BLaER1 (cell line): ENCODE measurements at regions not wholly inside any gene's neighbourhood (a gene's known extent, or its start where the extent isn't known, plus 50 kb on each side); places are given as distances from the start of the nearest gene placed in this dataset.

Experiments
- H3K27ac ChIP-seq: shearing (Covaris generic); formaldehyde crosslinking; 2 replicates; pipeline ENCODE4 v1.8.1; 2022
- H3K27me3 ChIP-seq: shearing (Covaris generic); formaldehyde crosslinking; 2 replicates; pipeline ENCODE4 v1.8.1; 2022
- H3K36me3 ChIP-seq: shearing (Covaris generic); formaldehyde crosslinking; 2 replicates; pipeline ENCODE4 v1.8.1; 2022
- H3K4me1 ChIP-seq: shearing (Covaris generic); formaldehyde crosslinking; 2 replicates; pipeline ENCODE4 v1.8.1; 2022
- H3K4me2 ChIP-seq: shearing (Covaris generic); formaldehyde crosslinking; 2 replicates; pipeline ENCODE4 v1.8.1; 2022
- H3K4me3 ChIP-seq: shearing (Covaris generic); formaldehyde crosslinking; 2 replicates; pipeline ENCODE4 v1.8.1; 2022
- H3K9ac ChIP-seq: shearing (Covaris generic); formaldehyde crosslinking; 2 replicates; pipeline ENCODE4 v1.8.1; 2022
- H3K9me3 ChIP-seq: shearing (Covaris generic); formaldehyde crosslinking; 2 replicates; pipeline ENCODE4 v1.8.1; 2022
- H4K20me1 ChIP-seq: shearing (Covaris generic); formaldehyde crosslinking; 2 replicates; pipeline ENCODE4 v1.8.1; 2022
- Cebpa-rat ChIP-seq: shearing (Covaris generic); IDR thresholded peaks from 2 replicates; pipeline ENCODE4 v1.8.1; 2022

- Histone ChIP-seq H3K4me2 (no peak overlapping the region), H3K36me3 (no peaks in the 10 kb centered on the region), H3K9ac (no peak overlapping the region), H3K4me3 (no peak overlapping the region), H4K20me1 (no peaks in the 10 kb centered on the region), H3K27ac (no peak overlapping the region), H3K9me3 (0 out of 2 replicates have a peak, but pooled peaks cover 5% of the 10 kb centered on the region), H3K27me3 (0 out of 2 replicates have a peak, but pooled peaks cover 7% of the 10 kb centered on the region), H3K4me1 (peaks cover 42% of the 10 kb centered on the region)
- TF ChIP-seq Cebpa-rat = no peak
These were observed 246.6 kb upstream of the AJAP1 start for GRCh38 chr1:4407851-4408250.

GRCh38 chr1:4408380-4408779, 246.0 kb upstream of the AJAP1 start:
- no peak overlapping the region; the same call in 1 of the 2 replicates for H3K4me2 ChIP-seq
- no peak overlapping the region for H3K9ac ChIP-seq
- H3K9me3 ChIP-seq = 0 out of 2 replicates have a peak, but pooled peaks cover 5% of the 10 kb centered on the region
- H4K20me1 ChIP-seq = no peaks in the 10 kb centered on the region
- TF ChIP-seq Cebpa-rat = no peak
- peaks cover 42% of the 10 kb centered on the region for H3K4me1 ChIP-seq
- H3K27ac ChIP-seq = no peak overlapping the region
- H3K27me3 ChIP-seq = 0 out of 2 replicates have a peak, but pooled peaks cover 7% of the 10 kb centered on the region
- H3K36me3 ChIP-seq = no peaks in the 10 kb centered on the region
- no peak overlapping the region for H3K4me3 ChIP-seq

GRCh38 chr1:4411862-4412261, 242.5 kb upstream of the AJAP1 start:
- H3K9ac ChIP-seq = no peak overlapping the region
- no peak overlapping the region for H3K4me2 ChIP-seq
- no peaks in the 10 kb centered on the region for H3K36me3 ChIP-seq
- no peaks in the 10 kb centered on the region; the same call in 1 of the 2 replicates for H3K27me3 ChIP-seq
- no peak for TF ChIP-seq Cebpa-rat
- H4K20me1 ChIP-seq = no peaks in the 10 kb centered on the region
- peaks cover 32% of the 10 kb centered on the region for H3K4me1 ChIP-seq
- peaks cover 15% of the 10 kb centered on the region; the same call in 1 of the 2 replicates for H3K9me3 ChIP-seq
- no peak overlapping the region for H3K4me3 ChIP-seq
- no peak overlapping the region for H3K27ac ChIP-seq

- H3K36me3 ChIP-seq = no peaks in the 10 kb centered on the region; the same call in 1 of the 2 replicates
- H3K4me2 ChIP-seq = no peak overlapping the region
- H3K27me3 ChIP-seq = no peaks in the 10 kb centered on the region; the same call in 1 of the 2 replicates
- H3K4me1 ChIP-seq = peaks cover under 1% of the 10 kb centered on the region
- H3K9ac ChIP-seq = no peak overlapping the region
- no peak for TF ChIP-seq Cebpa-rat
- peaks cover 38% of the 10 kb centered on the region for H3K9me3 ChIP-seq
- H3K27ac ChIP-seq = no peak overlapping the region
- no peak overlapping the region for H3K4me3 ChIP-seq
- no peaks in the 10 kb centered on the region for H4K20me1 ChIP-seq
These were observed 238.9 kb upstream of the AJAP1 start for GRCh38 chr1:4415476-4415875.

- no peak overlapping the region for H3K4me3 ChIP-seq
- no peak overlapping the region for H3K27ac ChIP-seq
- H3K36me3 ChIP-seq = no peaks in the 10 kb centered on the region; the same call in 1 of the 2 replicates
- peaks cover 42% of the 10 kb centered on the region for H3K9me3 ChIP-seq
- H3K4me2 ChIP-seq = no peak overlapping the region
- H3K4me1 ChIP-seq = peaks cover 8% of the 10 kb centered on the region
- no peak for TF ChIP-seq Cebpa-rat
- H3K9ac ChIP-seq = no peak overlapping the region
- no peaks in the 10 kb centered on the region for H4K20me1 ChIP-seq
- H3K27me3 ChIP-seq = no peaks in the 10 kb centered on the region; the same call in 1 of the 2 replicates
These were observed 238.2 kb upstream of the AJAP1 start for GRCh38 chr1:4416189-4416588.

- Histone ChIP-seq H3K27ac (no peak overlapping the region), H3K4me2 (no peak overlapping the region), H3K9ac (no peak overlapping the region), H3K9me3 (peaks cover 38% of the 10 kb centered on the region), H3K36me3 (no peaks in the 10 kb centered on the region; the same call in 1 of the 2 replicates), H3K4me1 (peaks cover 26% of the 10 kb centered on the region), H4K20me1 (no peaks in the 10 kb centered on the region), H3K4me3 (no peak overlapping the region), H3K27me3 (no peaks in the 10 kb centered on the region; the same call in 1 of the 2 replicates)
- TF ChIP-seq Cebpa-rat = no peak
These were observed 236.4 kb upstream of the AJAP1 start for GRCh38 chr1:4418021-4418420.

GRCh38 chr1:4421986-4422385, 232.4 kb upstream of the AJAP1 start:
- Histone ChIP-seq H3K27ac (peak overlapping the region; percentile 74), H3K9me3 (peaks cover 27% of the 10 kb centered on the region), H3K36me3 (no peaks in the 10 kb centered on the region; the same call in 1 of the 2 replicates), H3K4me3 (peak overlapping the region; percentile 8), H3K4me1 (peaks cover 40% of the 10 kb centered on the region), H3K4me2 (peak overlapping the region; percentile 86), H3K9ac (peak overlapping the region; percentile 39), H4K20me1 (no peaks in the 10 kb centered on the region), H3K27me3 (no peaks in the 10 kb centered on the region)
- TF ChIP-seq Cebpa-rat = no peak

- Histone ChIP-seq H3K27me3 (no peaks in the 10 kb centered on the region), H3K4me3 (no peak overlapping the region; the same call in 1 of the 2 replicates), H3K4me2 (peak overlapping the region; percentile 86), H3K36me3 (no peaks in the 10 kb centered on the region; the same call in 1 of the 2 replicates), H3K9me3 (peaks cover 27% of the 10 kb centered on the region), H3K4me1 (peaks cover 40% of the 10 kb centered on the region), H3K27ac (peak overlapping the region; percentile 74), H4K20me1 (no peaks in the 10 kb centered on the region), H3K9ac (0 out of 2 replicates have a peak overlapping the region, but pooled peaks have one; percentile 27)
- no peak for TF ChIP-seq Cebpa-rat
These were observed 231.7 kb upstream of the AJAP1 start for GRCh38 chr1:4422504-4423289.

- no peaks in the 10 kb centered on the region for H3K27me3 ChIP-seq
- no peak overlapping the region for H3K27ac ChIP-seq
- peak overlapping the region; percentile 86 for H3K4me2 ChIP-seq
- no peak overlapping the region for H3K4me3 ChIP-seq
- H3K9me3 ChIP-seq = peaks cover 17% of the 10 kb centered on the region
- TF ChIP-seq Cebpa-rat = no peak
- no peak overlapping the region for H3K9ac ChIP-seq
- no peaks in the 10 kb centered on the region; the same call in 1 of the 2 replicates for H3K36me3 ChIP-seq
- peaks cover 40% of the 10 kb centered on the region for H3K4me1 ChIP-seq
- no peaks in the 10 kb centered on the region for H4K20me1 ChIP-seq
These were observed 230.2 kb upstream of the AJAP1 start for GRCh38 chr1:4424254-4424653.

- H3K9me3 ChIP-seq = peaks cover 12% of the 10 kb centered on the region
- no peaks in the 10 kb centered on the region for H3K27me3 ChIP-seq
- H3K4me3 ChIP-seq = no peak overlapping the region
- no peak overlapping the region for H3K4me2 ChIP-seq
- no peak overlapping the region for H3K9ac ChIP-seq
- no peaks in the 10 kb centered on the region for H4K20me1 ChIP-seq
- H3K36me3 ChIP-seq = no peaks in the 10 kb centered on the region; the same call in 1 of the 2 replicates
- no peak for TF ChIP-seq Cebpa-rat
- peaks cover 40% of the 10 kb centered on the region for H3K4me1 ChIP-seq
- no peak overlapping the region for H3K27ac ChIP-seq
These were observed 229.6 kb upstream of the AJAP1 start for GRCh38 chr1:4424766-4425165.
